A673 (cell line): ENCODE measurements at regions not wholly inside any gene's neighbourhood (a gene's known extent, or its start where the extent isn't known, plus 50 kb on each side); places are given as distances from the start of the nearest gene placed in this dataset.

ENCODE experiments used
- BruUV-seq: library from RNA; stranded (reverse); fragments of 400-500 nt; replicated peaks from 2 replicates; lab custom pipeline; 2021; lab: Mats Ljungman, UMichigan
- CTCF ChIA-PET: fragments of 300-600 bp; sonication (Branson Sonifier 250); formaldehyde crosslinking; loops from one replicate; lab custom pipeline; 2022; ENCODE audit warnings: antibody characterized with exemption; lab: Charles Lee
- POLR2A ChIA-PET: fragments of 300-600 bp; sonication (Branson Sonifier 250); formaldehyde crosslinking; loops from one replicate; lab custom pipeline; 2022; ENCODE audit warnings: antibody characterized with exemption; ENCODE audit not compliant: low non-redundant PET; lab: Charles Lee
- DNase-seq: peaks from one replicate; pipeline ENCODE4 v3.0.0-alpha.2; 2015; ENCODE audit warnings: low spot score
- H3K27ac ChIP-seq: fragments of 200-600 bp; sonication (generic); 2 replicates; pipeline ENCODE4 v1.5.1; 2016; ENCODE audit warnings: mixed run types, low read depth, mild to moderate bottlenecking, mixed read lengths, antibody characterized with exemption, low read length; ENCODE audit not compliant: poor library complexity, severe bottlenecking
- H3K27me3 ChIP-seq: fragments of 200-600 bp; sonication (generic); replicated peaks from 2 replicates; pipeline ENCODE4 v1.6.1; 2017; ENCODE audit warnings: mixed run types, low read depth, mild to moderate bottlenecking, mixed read lengths, antibody characterized with exemption, low read length; ENCODE audit not compliant: insufficient read depth, poor library complexity
- H3K36me3 ChIP-seq: fragments of 200-600 bp; sonication (generic); 2 replicates; pipeline ENCODE4 v1.6.1; 2016; ENCODE audit warnings: mixed run types, mild to moderate bottlenecking, mixed read lengths, antibody characterized with exemption, low read length; ENCODE audit not compliant: insufficient read depth, poor library complexity, severe bottlenecking
- H3K4me1 ChIP-seq: fragments of 200-600 bp; sonication (generic); 2 replicates; pipeline ENCODE4 v1.6.1; 2017; ENCODE audit warnings: mixed run types, mild to moderate bottlenecking, mixed read lengths, antibody characterized with exemption, low read length; ENCODE audit not compliant: insufficient read depth, poor library complexity, severe bottlenecking
- H3K4me3 ChIP-seq: fragments of 200-600 bp; sonication (generic); 2 replicates; pipeline ENCODE4 v1.5.1; 2016; ENCODE audit warnings: low read depth, mixed run types, mild to moderate bottlenecking, mixed read lengths, low read length; ENCODE audit not compliant: poor library complexity, severe bottlenecking
- H3K9me3 ChIP-seq: fragments of 200-600 bp; sonication (generic); 2 replicates; pipeline ENCODE4 v1.6.1; 2016; ENCODE audit warnings: mixed run types, low read depth, mild to moderate bottlenecking, mixed read lengths, antibody characterized with exemption, low read length; ENCODE audit not compliant: poor library complexity, severe bottlenecking
- CTCF ChIP-seq: fragments of 300-800, 200-600 bp; sonication (generic); conservative IDR thresholded peaks from 2 replicates; pipeline ENCODE4 v1.5.1; 2017; ENCODE audit warnings: low read depth, mild to moderate bottlenecking, antibody characterized with exemption, low read length, moderate library complexity, mixed read lengths
- EZH2 ChIP-seq: fragments of 200-600 bp; sonication (generic); IDR thresholded peaks from 2 replicates; pipeline ENCODE4 v1.6.1; 2017; ENCODE audit warnings: borderline replicate concordance, low read depth, mild to moderate bottlenecking, mixed read lengths, antibody characterized with exemption, low read length; ENCODE audit not compliant: poor library complexity, severe bottlenecking
- intact Hi-C: fragments of 100-400 bp; cut with micrococcal nuclease; formaldehyde crosslinking; loops from one replicate; pipeline ENCODE4 v1.10.0; 2022; ENCODE audit not compliant: unreplicated experiment

- POLR2A ChIA-PET: no interaction called here
- CTCF ChIA-PET: no interaction called here
- H3K27me3 ChIP-seq: no peaks in the 10 kb centered on the region
- TF ChIP-seq EZH2 (no peak), CTCF (no peak)
- peaks cover 7% of the 10 kb centered on the region for H3K4me1 ChIP-seq
- intact Hi-C loops: loop anchor here (10.0 kb wide), 1 partner anchor 299 kb away; no protein-coding TSS in a partner anchor
- no peak overlapping the region for H3K4me3 ChIP-seq
- BruUV-seq: no TSS peak
- H3K27ac ChIP-seq: no peak overlapping the region
- H3K36me3 ChIP-seq: no peaks in the 10 kb centered on the region
- peak; percentile 62 for DNase-seq
- no peaks in the 10 kb centered on the region for H3K9me3 ChIP-seq
These were observed 2776.3 kb downstream of the PCDH9 start for GRCh38 chr13:64453831-64454230.

- CTCF ChIA-PET: no interaction called here
- POLR2A ChIA-PET: no interaction called here
- intact Hi-C loops: no loop called here
- peak; percentile 66 for TF ChIP-seq CTCF
- TF ChIP-seq EZH2: no peak
- H3K9me3 ChIP-seq: no peaks in the 10 kb centered on the region
- BruUV-seq: no TSS peak
- H3K27me3 ChIP-seq: no peaks in the 10 kb centered on the region
- peaks cover 9% of the 10 kb centered on the region for H3K4me1 ChIP-seq
- H3K4me3 ChIP-seq: no peak overlapping the region
- no peaks in the 10 kb centered on the region for H3K36me3 ChIP-seq
- DNase-seq: peak; percentile 60
- H3K27ac ChIP-seq: no peak overlapping the region
These were observed 2783.8 kb downstream of the PCDH9 start for GRCh38 chr13:64446372-64446771.

DNA sequence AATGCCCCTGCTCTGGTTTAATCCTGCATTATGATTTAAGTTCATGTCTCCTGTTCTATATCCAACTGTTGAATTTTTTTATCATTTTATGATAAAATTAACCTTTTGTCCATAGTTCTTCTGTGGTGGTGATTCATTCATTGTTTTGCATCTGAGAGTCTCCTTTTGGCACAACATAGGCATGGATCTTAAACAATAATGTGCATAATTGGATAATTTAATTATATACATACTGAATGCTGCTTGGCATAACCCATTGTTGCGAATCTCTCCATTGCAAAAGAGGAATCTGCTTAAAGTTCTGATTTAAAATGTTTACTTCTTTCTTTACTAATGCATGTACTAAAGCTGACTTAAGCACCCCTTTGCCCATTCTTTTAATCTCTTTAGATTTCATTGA is 2788.4 kb downstream of the PCDH9 start:
- CTCF ChIA-PET: no interaction called here

More for the DNA sequence above, 2788.4 kb downstream of the PCDH9 start:
- no peaks in the 10 kb centered on the region for H3K27me3 ChIP-seq
- no peaks in the 10 kb centered on the region for H3K36me3 ChIP-seq
- no peak overlapping the region for H3K27ac ChIP-seq
- POLR2A ChIA-PET: no interaction called here
- H3K4me1 ChIP-seq: peaks cover 13% of the 10 kb centered on the region
- no peaks in the 10 kb centered on the region for H3K9me3 ChIP-seq
- peak; percentile 58 for DNase-seq
- no TSS peak for BruUV-seq
- H3K4me3 ChIP-seq: no peak overlapping the region
- intact Hi-C loops: no loop called here
- no peak for TF ChIP-seq EZH2
- TF ChIP-seq CTCF: no peak
